Endometrium (tissue), 2 donors: ENCODE measurements at regions not wholly inside any gene's neighbourhood (a gene's known extent, or its start where the extent isn't known, plus 50 kb on each side); places are given as distances from the start of the nearest gene placed in this dataset.

ENCODE experiments used
- FAIRE-seq: peaks from 2 replicates; lab custom pipeline; 2012; peaks lifted over from hg19 to GRCh38; lab: Jason Lieb, UNC
- donor health status: control.
- donor health status: control.

DNA sequence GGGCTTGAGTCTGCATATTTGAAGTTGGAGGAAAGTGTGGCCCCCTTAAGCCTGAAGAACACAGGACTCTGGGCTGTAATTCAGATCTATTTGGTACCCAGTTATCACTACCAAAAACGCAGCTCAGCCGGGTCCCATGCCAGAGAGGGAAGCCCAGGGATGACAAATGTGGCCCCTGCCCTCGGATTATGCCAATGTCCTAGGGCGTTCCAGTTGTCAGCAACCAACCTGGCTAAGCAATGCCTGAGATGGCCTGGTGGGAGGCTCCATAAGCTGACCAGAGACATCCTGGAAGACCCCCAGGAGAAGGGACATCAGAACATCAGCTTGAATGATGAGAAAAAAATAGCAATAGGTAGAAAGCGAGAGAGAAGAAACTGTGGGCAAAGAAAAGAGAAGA lies 79.6 kb upstream of the UQCRFS1 start:
- no peak for FAIRE-seq

DNA sequence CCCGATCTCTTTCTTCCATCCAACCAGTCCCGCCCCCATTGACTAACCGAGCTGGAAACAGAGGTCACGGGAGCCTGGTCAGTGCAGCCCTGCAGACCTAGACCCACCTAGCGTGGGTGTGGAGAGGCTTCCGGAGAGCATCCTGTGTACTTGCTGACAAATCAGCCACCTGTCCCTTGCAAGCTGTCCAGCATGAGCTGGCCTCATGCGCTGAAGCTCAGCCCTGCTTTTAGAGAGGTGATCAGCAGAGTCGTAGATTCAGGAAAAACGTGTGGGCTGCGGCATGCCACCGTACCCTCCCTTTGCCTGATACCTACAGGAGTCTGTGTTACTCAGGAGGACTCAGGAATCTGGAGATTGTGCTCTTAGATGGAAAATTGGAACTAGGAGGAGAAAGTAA lies 80.3 kb upstream of the UQCRFS1 start:
- FAIRE-seq: no peak

DNA sequence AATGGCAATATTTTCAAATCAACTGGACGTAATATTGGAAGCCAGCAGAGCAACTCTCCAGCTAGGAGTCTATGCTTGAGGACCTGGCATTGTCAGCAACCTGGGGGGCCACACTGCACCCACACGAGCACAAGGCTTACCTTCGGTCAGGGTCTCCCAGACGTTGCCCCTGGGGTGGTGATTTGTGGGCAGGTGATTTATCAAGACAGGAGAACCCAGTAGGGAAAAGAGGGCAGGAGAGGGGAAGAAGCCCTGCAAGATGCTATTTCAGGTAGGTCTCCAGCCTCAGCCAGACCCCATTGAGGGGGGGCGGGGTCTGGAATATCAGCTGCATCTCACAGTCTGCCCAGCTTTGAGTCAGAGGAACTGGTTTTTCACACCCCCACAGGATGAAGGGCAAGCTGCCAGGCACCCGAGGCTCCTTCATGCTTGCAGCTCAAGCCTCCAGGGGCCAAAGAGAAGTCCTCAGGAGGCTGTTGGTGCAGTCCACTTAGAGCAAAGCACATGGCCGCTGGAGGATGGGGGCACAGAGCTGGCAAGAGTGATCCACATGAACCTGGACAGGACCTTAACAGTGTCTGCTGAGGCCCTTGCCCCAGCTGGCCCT lies 80.9 kb upstream of the UQCRFS1 start:
- no peak for FAIRE-seq

DNA sequence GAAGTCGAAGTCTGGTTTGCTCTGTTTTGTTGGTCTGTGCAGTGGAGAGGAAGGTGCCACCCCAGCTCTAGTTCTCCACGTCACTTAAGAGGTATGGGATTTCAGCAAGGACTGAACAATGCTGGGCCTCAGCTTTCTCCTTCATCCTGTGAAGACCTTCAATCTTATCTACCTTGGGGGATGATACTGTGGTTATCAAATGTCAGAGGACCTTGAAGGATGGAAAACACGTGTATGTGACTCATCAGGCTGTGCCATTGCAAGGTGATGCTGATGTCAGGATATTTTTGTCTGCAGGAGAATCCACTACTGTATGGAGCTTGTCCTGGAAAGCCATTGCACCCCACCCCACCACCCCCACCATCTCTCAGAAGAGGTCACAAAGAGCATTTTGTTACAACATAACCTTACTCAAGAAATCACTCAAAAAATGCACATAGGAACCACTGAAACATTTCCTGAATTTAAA lies 81.4 kb upstream of the UQCRFS1 start:
- no peak for FAIRE-seq

DNA sequence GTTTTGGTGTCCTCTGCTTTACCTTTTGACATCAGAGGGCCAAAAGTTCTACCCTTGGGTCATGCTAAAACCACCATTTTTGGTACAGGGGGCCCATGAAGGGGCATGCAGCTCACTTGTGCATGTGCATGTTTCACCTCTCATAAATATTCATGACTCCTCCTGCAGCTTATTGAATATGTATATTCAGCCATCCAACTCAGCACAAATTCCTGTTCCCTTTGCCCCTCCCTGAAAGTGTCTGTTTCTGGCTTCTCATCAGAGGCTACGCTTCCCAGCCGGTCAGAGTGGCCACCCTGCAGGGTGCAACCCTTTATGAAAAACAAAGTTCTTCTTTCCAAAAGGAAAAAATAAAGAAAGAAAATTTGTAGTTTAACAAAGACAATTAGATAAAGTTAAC lies 82.3 kb upstream of the UQCRFS1 start:
- FAIRE-seq: no peak

DNA sequence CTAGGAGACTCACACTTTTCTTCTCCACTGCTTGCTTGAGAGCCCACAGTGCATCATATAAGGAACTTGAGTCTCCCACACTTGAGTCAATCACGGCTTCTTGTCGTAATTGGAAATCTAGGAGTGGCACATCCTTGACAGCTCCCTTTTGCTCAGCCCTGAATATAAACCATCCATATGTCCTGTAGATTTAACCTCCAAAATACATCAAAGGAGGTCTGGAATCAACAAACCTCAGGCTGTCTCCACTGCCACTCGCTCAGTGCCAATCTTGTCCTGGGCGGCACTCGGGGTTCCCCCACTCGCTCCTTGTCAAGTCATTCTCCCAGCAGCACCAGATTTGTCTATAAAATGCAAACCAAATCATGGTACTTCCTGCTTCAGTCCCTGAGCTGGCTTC lies 84.4 kb upstream of the UQCRFS1 start:
- no peak for FAIRE-seq

DNA sequence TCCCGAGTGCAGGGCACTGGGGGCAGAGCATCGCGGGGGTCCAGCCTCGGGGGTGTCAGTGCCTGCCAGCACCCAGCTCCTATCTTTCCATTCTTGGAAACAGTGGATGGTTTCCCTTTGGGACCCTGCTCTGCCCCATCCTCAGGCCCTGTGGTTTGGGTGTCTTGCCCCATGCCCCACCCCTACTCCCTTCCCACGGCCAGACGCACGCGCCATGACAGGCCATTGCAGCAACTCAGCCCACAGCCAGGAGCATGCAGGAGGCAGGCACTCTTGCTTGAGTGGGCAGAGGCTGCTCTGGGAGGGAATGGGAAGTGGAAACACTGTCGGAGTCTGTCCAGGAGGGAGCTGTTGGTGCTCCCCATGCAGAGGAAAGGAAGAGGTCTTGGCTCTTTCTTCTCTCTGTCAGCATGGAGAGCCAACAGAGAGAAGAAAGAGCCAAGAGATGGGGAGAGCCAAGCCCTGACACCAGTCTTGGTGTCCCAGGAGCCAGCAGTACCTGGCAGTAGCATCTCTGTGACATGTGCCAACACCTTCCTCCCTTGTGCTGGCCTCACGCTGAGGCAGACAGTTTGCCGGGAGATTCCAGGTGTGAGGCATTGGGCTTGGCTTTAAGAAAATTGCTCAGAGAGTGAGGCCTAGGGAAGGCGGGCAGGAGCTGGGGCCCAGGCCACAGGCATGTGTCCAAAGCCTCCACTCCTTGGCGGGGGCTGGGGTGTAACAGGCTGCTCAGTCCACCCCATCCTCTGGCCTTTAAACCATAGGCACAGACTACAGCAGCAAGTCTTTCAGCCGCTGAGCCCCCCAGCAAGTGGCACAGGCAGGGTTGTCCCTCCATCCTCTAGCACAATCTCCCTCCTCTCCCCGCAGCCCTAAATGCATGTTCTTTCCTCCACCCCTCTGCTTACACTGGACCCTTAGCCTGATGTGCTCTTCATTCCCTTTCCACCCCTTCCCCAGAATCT lies 86.7 kb upstream of the UQCRFS1 start:
- FAIRE-seq: no peak

DNA sequence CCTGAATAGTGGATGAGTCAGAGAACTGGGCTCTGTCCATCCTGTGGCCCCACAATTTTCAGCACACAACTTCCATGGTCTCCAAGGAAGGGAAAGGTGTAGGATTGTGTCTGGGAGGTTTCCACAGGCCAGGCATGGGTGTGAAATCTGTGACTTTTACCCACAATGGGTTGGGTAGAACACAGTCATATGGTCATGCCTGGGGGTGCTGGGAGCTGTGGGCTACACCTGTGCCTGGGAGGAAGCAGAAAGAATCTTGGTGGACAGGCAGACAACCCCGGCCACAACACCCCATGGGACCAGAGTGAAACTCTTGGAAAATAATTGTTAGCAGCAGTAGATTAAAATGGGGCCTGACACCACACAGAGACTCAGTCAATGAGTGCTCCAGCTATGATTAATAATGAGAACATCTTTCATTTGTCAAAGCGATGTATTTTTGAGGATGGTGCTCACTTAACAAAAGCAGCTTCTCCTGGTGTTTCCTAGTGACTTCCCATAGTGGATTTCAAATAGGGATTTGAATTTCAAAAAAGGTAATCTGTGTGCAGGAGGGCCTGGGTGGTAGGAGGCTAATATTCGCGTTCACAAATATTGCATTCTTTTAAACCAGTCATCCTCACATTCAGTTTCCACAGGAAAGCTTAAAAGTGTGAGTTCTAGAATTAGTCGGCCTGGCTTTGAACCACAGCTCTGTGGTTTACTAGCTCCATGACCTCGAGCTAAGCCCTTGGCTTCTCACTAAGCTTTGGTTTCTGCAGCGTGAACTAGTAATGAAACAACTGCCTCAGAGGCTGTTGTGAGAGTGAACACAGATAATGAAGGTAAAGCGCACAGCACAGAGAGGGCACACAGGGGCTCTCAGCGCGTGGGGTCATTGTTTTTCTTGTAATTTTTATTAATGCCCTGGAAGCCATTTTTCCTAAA lies 89.3 kb upstream of the UQCRFS1 start:
- no peak for FAIRE-seq

DNA sequence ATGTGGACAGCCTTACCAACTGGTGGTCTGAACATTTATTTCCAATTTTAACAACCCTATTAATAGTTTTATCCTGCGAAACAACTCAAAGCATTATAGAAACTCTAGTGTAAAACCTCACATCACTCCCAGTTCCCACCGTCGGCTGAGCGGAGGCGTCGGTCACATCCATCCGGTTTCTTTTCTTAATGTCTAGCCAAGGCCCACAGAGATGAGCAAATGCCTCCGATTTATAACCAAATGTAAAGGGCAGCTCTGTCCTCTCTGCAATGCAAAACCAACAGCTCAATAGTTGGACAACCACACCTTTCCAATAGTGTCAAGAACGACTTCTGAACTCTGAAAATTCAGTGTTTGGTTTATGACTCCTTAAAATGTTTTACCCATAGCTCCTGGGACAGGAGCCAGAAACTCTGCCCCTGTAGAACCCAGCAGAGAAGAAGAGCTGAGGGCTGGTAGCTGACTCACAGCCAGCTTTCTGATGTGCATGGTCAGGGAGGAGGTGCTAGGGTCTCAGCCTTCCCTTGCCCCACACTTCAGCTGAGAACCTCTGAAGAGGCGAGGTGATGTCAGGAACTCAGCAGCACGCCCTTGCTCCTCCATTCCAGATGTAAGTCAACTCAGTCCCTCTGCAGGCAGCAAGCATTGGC lies 90.2 kb upstream of the UQCRFS1 start:
- FAIRE-seq: no peak

DNA sequence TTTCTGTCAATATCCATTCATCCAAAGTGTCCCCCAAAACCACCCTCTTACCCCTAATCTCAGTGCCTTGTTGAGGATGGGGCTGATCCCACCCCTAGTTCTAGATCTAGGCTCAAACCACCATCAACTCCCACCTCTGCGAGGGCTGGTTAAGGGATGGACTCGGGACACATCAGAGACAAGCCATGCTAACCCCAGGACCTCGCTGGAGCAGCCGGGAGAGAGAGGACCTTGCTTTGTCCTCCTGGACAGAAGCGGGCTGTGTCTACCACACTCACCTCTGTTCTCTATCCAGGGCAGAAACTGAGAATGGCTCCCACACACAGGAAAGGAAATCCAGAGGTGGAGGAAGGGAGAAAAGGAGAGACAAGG lies 90.8 kb upstream of the UQCRFS1 start:
- no peak for FAIRE-seq

DNA sequence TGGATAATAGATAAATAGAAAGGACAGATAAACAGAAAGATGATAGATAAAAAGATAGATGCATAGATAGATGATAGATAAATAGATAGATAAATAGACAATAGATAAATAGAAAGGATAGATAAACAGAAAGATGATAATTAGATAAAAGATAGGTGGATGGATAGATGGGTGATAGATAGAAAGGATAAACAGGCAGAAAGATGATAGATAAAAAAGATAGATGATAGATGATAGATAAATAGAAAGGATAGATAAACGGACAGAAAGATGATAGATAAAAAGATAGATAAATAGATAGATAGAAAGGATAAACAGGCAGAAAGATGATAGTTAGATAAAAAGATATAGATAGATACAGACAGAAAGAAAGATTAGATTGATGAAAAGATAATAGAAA lies 92.3 kb upstream of the UQCRFS1 start:
- FAIRE-seq: no peak

DNA sequence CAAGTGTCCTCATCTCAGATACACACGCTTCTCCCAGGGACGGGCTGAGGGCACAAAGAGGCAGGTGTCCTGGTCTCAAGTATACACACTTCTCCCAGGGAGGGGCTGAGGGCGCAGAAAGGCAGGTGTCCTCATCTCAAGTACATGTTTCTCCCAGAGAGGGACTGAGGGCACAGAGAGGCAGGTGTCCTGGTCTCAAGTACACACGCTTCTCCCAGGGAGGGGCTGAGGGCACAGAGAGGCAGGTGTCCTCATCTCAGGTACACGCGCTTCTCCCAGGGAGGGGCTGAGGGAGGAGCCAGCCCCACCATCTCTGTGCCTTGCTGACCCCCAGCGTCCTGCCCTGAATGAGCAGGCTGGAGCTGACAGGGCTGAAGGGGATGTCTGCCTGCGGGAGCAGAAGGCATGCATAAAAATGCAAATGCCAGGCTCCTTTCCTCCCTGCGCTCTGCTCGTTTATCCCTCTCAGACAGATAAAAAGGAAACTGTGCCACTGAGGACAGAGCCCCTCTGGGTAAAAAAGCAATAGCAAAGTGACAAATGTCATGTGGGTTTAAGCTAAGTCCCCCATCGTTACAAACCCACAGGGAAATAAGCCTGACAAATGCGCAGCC lies 96.1 kb upstream of the UQCRFS1 start:
- FAIRE-seq: no peak

DNA sequence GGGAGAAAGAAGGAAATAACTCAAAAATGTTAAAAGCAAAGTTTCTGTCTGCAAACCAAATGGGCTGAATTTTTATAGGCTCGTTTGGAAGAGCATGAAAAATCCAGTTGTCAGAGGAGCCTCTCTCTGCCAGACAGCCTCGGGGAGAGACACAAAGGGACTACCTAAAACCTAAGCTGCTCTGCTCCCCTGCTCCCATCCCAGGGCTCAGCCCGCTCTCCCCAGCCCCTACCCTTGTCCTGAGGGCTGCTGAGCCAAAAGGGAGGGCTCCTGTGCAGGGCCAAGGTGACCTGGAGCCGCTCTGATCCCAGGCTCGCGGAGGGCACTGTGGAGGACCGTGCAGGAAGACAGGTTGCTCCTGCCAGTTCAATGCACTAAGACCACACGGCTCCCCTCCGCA lies 96.7 kb upstream of the UQCRFS1 start:
- FAIRE-seq: no peak

DNA sequence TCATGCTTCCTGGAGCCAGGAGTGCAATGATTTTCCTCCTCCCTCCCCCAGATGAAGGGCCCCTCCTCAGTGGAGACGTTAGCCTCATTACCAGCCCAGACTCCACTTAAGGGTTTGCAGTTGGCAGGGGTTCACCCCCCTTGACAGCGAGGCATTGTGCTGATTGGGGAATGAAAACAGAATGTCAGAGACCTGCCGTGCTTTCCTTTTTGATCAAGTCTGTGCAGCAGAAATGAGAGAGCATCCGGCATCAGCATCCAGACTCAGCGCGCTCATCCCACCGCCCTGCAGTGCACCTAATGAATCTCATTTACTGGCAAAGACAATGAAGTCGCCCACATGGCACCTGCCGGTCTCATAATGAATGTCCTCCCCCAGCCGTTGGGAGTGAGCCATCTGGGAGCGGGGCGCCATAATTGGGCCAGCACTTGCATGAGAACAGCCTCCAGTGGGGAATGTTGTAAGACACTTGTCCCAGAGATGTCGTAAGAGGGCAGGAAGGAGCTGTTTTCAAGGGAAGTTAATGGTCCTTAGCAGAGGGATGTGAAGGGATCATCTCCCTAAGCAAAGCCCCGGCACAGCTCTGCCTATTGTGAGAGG lies 98.3 kb upstream of the UQCRFS1 start:
- FAIRE-seq: no peak

DNA sequence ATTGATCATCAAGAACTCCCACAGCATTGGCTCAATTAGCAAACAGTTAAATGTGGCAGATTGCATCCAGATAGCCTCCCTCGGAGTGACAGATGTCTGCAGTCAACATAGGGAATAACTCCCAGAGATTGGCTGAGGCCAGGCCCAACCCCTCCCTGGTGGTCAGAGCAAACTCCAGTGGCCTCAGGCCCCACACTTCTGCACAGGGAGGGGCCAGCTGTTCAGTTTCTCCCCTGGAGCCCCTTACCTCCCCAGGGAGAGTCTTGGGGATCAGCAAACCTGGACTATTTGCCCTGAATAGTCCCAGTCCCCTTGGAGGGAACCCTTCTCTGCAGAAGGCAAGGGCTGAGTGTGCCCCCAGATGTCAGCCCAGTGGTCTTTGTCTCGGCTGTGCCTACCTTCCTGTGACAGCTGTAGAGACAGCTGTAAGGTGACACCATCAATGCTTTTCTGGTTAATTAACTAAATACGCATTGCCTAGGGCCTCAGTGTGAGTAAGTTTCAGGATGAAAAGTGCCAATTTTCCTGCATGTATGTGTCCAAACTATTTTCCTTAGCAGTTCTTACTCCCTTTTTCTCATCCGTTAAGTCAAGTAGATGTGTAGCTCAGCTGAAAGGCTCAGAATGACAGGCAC lies 102.7 kb upstream of the UQCRFS1 start:
- no peak for FAIRE-seq

DNA sequence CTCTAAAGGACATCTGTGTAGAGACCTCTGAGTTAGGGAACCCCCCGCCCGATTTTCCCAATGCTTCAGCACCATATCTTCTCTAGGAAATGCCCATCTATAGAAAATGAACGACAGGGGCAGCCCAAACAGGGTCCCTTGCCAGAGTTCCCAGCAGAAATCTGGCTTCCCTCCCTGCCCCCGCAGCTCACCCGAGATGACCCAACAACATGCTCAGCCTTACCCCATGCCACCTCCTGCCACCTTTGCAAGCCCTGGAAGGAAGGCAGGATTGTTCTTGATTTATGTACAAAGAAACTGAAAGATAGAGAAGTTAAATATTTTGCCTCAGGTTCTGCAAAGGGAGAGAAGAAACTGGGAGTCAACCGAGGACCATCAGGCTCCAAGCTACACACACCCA lies 105.6 kb upstream of the UQCRFS1 start:
- FAIRE-seq: no peak

DNA sequence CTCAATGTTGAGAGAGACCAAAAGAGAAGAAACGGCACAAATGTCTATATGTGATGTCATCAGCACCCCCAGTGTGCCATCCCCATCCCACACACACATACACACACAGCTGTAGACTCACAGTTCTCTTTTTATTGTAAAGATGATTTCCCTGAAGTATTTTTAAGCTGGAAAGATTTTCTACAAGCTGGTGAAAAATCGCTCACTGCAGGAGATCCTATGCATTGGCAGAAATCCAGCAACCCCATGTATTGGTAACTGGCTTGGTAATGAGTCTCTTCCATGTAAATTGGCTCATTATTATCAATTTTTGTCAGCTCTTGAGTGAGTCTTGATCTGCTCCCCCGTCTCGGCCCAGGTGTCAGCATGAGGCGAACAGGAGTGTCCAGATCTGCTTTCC lies 107.1 kb upstream of the UQCRFS1 start:
- FAIRE-seq: no peak

DNA sequence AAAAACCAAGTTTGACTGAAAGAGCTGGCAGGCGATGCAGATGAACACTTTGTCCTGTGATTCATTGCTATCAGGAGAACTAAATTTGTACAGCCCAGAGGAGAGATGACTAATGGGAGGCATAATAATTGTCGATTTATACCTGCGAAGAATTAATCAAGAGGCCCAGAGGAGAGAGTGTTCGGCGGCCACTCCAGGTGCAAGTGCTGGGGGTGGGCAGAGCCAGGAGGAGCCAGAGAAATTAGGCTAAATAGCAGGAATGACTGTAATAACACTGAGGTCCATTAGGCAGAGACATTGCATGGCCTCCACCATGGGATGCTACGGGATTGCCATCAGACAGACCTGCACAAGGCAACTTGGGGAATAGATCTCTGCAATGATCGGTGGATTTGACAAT lies 107.7 kb upstream of the UQCRFS1 start:
- FAIRE-seq: no peak

DNA sequence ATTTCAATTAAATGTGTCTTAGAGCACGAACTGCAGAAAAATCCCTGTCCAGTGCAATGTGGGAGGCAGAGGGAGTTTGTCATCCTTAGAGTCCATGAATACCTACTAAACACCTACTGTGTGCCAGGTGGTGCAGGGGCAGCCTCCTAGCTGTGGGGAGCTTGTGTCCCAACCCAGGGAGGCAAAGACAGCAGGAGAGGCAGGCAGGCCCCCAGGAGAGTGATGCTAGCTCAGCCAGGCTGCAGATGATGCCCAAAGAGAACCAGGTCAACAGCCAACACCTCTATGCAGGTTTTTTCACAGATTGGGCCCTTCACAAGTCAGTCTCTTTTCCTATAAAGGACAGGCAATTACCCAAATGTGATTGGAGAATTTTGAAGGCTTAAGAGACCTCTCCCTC lies 108.2 kb upstream of the UQCRFS1 start:
- FAIRE-seq: no peak

DNA sequence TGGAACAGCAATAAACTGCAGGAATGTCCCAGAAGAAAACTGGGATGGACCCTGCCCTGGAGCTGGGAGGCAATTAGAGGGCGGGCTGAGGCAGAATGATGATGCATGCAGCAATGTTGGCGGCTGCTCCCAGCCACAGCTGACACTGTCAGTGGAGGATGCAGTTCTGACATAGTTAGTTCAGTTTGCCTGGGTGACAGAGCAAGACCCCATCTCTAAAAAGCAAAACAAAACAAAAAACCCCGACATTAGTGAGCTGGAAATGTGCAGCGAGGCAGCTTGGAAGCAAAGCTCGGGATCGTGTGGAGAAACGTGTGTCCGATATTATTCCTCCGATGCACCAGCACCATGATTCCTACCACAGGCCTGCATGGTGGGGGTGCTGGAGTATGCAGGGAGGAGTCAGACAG lies 110.1 kb upstream of the UQCRFS1 start:
- FAIRE-seq: no peak
